Right lobe of liver (tissue), 4 donors: ENCODE measurements at regions not wholly inside any gene's neighbourhood (a gene's known extent, or its start where the extent isn't known, plus 50 kb on each side); places are given as distances from the start of the nearest gene placed in this dataset.

Source experiments
- CTCF ChIP-seq, 4 donors: fragments of 200-600 bp in 3 of 4; fragments of 450-650 bp in 1 of 4; IDR thresholded peaks; one replicate each; pipeline versions ENCODE4 v1.5.1 to v1.8.0; 2016 to 2022; ENCODE audit warnings: antibody characterized with exemption in 4 of 4, mild to moderate bottlenecking in 2 of 4
- POLR2A ChIP-seq: fragments of 450-650 bp; IDR thresholded peaks from one replicate; pipeline ENCODE4 v1.6.1; 2017; ENCODE audit warnings: antibody characterized with exemption, mild to moderate bottlenecking
- donor health status: DM: no; HTN: no; CAD: no.
- donor health status: DM: no; HTN: no; CAD: no.
- donor health status: DM: no; HTN: yes; CAD: no.

- TF ChIP-seq POLR2A, result no peak
- TF ChIP-seq CTCF (IDR thresholded peaks at IDR 0.05), result no peak
Measured at GRCh38 chr9:134538856-134539566, 102.6 kb upstream of the COL5A1 start.
